SK-N-SH treated with all-trans-retinoic acid at 6 μM for 48 hours (cell line): ENCODE measurements at regions not wholly inside any gene's neighbourhood (a gene's known extent, or its start where the extent isn't known, plus 50 kb on each side); places are given as distances from the start of the nearest gene placed in this dataset.

ENCODE experiments used
- ARNTL ChIP-seq: fragments of 450-650 bp; formaldehyde crosslinking; IDR thresholded peaks from 2 replicates; pipeline ENCODE4 v1.5.0; 2020; ENCODE audit warnings: low read depth, mild to moderate bottlenecking, moderate library complexity, borderline replicate concordance
- BACH2 ChIP-seq: fragments of 250-450 bp; sonication (Bioruptor Pico); IDR thresholded peaks from 2 replicates; pipeline ENCODE4 v1.9.0; 2021; ENCODE audit warnings: mild to moderate bottlenecking, borderline replicate concordance
- ISL1 ChIP-seq: fragments of 250-450 bp; sonication (Bioruptor Pico); IDR thresholded peaks from 2 replicates; pipeline ENCODE4 v2.1.2; 2022; ENCODE audit warnings: mild to moderate bottlenecking, moderate library complexity
- ZFP3 ChIP-seq: fragments of 250-450 bp; sonication (Bioruptor Pico); IDR thresholded peaks from 2 replicates; pipeline ENCODE4 v1.5.0; 2020; ENCODE audit warnings: mild to moderate bottlenecking, moderate library complexity

- no peak for TF ChIP-seq ARNTL (CRISPR knock-in tag)
- TF ChIP-seq BACH2 (CRISPR knock-in tag) = no peak
- no peak for TF ChIP-seq ISL1 (CRISPR knock-in tag)
- no peak for TF ChIP-seq ZFP3 (CRISPR knock-in tag)
Observed at GRCh38 chr17:79513206-79513605, 97.6 kb downstream of the RBFOX3 start.
